ENCODE measurements at regions not wholly inside any gene's neighbourhood (a gene's known extent, or its start where the extent isn't known, plus 50 kb on each side); places are given as distances from the start of the nearest gene placed in this dataset.
"Not testable (repeated sequence)": the region's sequence is repeated elsewhere in the genome, so short reads cannot be mapped to it uniquely, and the experiment has no call there.

- peaks cover 33% of the 10 kb centered on the region for H3K27me3 Mint-ChIP-seq
- peaks cover 4% of the 10 kb centered on the region for H3K36me3 Mint-ChIP-seq (ENCODE audit: low read depth)
- ATAC-seq (no peak), DNase-seq (no peak)
- H3K27ac Mint-ChIP-seq = no peak overlapping the region
- H3K4me1 Mint-ChIP-seq = peaks cover 4% of the 10 kb centered on the region
- H3K9me3 ChIP-seq (ENCODE audit: control insufficient read depth, low read length, poor library complexity, severe bottlenecking) = no peaks in the 10 kb centered on the region
- no peak overlapping the region for H3K4me3 Mint-ChIP-seq
These were observed 140.9 kb downstream of the RNF144B start for GRCh38 chr6:18527836-18528743.

- ATAC-seq = no peak
These were observed 143.1 kb downstream of the RNF144B start for GRCh38 chr6:18530201-18530600.

GRCh38 chr6:18532139-18532538, 145.0 kb downstream of the RNF144B start:
- DNase-seq (no peak), ATAC-seq (no peak)
- no peaks in the 10 kb centered on the region for H3K9me3 ChIP-seq (ENCODE audit: control insufficient read depth, low read length, poor library complexity, severe bottlenecking)
- peaks cover 45% of the 10 kb centered on the region for H3K27me3 Mint-ChIP-seq
- H3K27ac Mint-ChIP-seq = no peak overlapping the region
- H3K36me3 Mint-ChIP-seq (ENCODE audit: low read depth) = peaks cover 2% of the 10 kb centered on the region
- peaks cover 4% of the 10 kb centered on the region for H3K4me1 Mint-ChIP-seq
- no peak overlapping the region for H3K4me3 Mint-ChIP-seq

More at GRCh38 chr6:18530201-18530600, 143.1 kb downstream of the RNF144B start:
- H3K27ac Mint-ChIP-seq = no peak overlapping the region
- H3K4me1 Mint-ChIP-seq = peaks cover 4% of the 10 kb centered on the region
- H3K9me3 ChIP-seq (ENCODE audit: control insufficient read depth, low read length, poor library complexity, severe bottlenecking) = no peaks in the 10 kb centered on the region
- no peak overlapping the region for H3K4me3 Mint-ChIP-seq
- no peak for DNase-seq
- H3K36me3 Mint-ChIP-seq (ENCODE audit: low read depth) = peaks cover 4% of the 10 kb centered on the region
- peaks cover 41% of the 10 kb centered on the region for H3K27me3 Mint-ChIP-seq

GRCh38 chr6:18533793-18534192, 146.6 kb downstream of the RNF144B start:
- ATAC-seq = no peak
- Mint-ChIP-seq H3K36me3 (ENCODE audit: low read depth) (peaks cover 2% of the 10 kb centered on the region), H3K4me3 (no peak overlapping the region), H3K4me1 (peaks cover 4% of the 10 kb centered on the region), H3K27ac (no peak overlapping the region), H3K27me3 (peaks cover 47% of the 10 kb centered on the region)
- no peaks in the 10 kb centered on the region for H3K9me3 ChIP-seq (ENCODE audit: control insufficient read depth, low read length, poor library complexity, severe bottlenecking)
- DNase-seq = no peak

- H3K36me3 Mint-ChIP-seq (ENCODE audit: low read depth) = no peaks in the 10 kb centered on the region
- no peak overlapping the region for H3K4me3 Mint-ChIP-seq
- DNase-seq (no peak), ATAC-seq (no peak)
- no peak overlapping the region for H3K27ac Mint-ChIP-seq
- H3K9me3 ChIP-seq (ENCODE audit: control insufficient read depth, low read length, poor library complexity, severe bottlenecking) = no peaks in the 10 kb centered on the region
- H3K4me1 Mint-ChIP-seq = peaks cover 7% of the 10 kb centered on the region
- H3K27me3 Mint-ChIP-seq = peaks cover 63% of the 10 kb centered on the region
These were observed 149.5 kb downstream of the RNF144B start for GRCh38 chr6:18536591-18537055.

- Mint-ChIP-seq H3K4me1 (peaks cover 3% of the 10 kb centered on the region), H3K27me3 (peaks cover 57% of the 10 kb centered on the region), H3K4me3 (no peak overlapping the region), H3K27ac (no peak overlapping the region), H3K36me3 (ENCODE audit: low read depth) (no peaks in the 10 kb centered on the region)
- H3K9me3 ChIP-seq (ENCODE audit: control insufficient read depth, low read length, poor library complexity, severe bottlenecking) = no peaks in the 10 kb centered on the region
- no peak for DNase-seq
- no peak for ATAC-seq
These were observed 151.2 kb downstream of the RNF144B start for GRCh38 chr6:18538315-18538714.

- H3K27me3 Mint-ChIP-seq = peaks cover 23% of the 10 kb centered on the region
- ATAC-seq (no peak), DNase-seq (no peak)
- H3K4me3 Mint-ChIP-seq = no peak overlapping the region
- H3K9me3 ChIP-seq (ENCODE audit: control insufficient read depth, low read length, poor library complexity, severe bottlenecking) = no peaks in the 10 kb centered on the region
- H3K27ac Mint-ChIP-seq = no peak overlapping the region
- no peaks in the 10 kb centered on the region for H3K36me3 Mint-ChIP-seq (ENCODE audit: low read depth)
- H3K4me1 Mint-ChIP-seq = peaks cover 3% of the 10 kb centered on the region
These were observed 155.9 kb downstream of the RNF144B start for GRCh38 chr6:18543051-18543450.

- not testable (repeated sequence) for H3K27me3 Mint-ChIP-seq; H3K9me3 ChIP-seq (ENCODE audit: control insufficient read depth, low read length, poor library complexity, severe bottlenecking); ATAC-seq; H3K36me3 Mint-ChIP-seq (ENCODE audit: low read depth); H3K27ac Mint-ChIP-seq; H3K4me3 Mint-ChIP-seq; DNase-seq; H3K4me1 Mint-ChIP-seq
These were observed 158.0 kb downstream of the RNF144B start for GRCh38 chr6:18545142-18545541.

GRCh38 chr6:18545726-18546125, 158.6 kb downstream of the RNF144B start:
- ATAC-seq = no peak
- Mint-ChIP-seq H3K4me1 (peaks cover 2% of the 10 kb centered on the region), H3K4me3 (no peak overlapping the region), H3K27ac (no peak overlapping the region), H3K36me3 (ENCODE audit: low read depth) (no peaks in the 10 kb centered on the region), H3K27me3 (peaks cover 10% of the 10 kb centered on the region)
- DNase-seq = no peak
- H3K9me3 ChIP-seq (ENCODE audit: control insufficient read depth, low read length, poor library complexity, severe bottlenecking) = no peaks in the 10 kb centered on the region

GRCh38 chr6:18550119-18550518, 163.0 kb downstream of the RNF144B start:
- no peak for DNase-seq
- no peaks in the 10 kb centered on the region for H3K36me3 Mint-ChIP-seq (ENCODE audit: low read depth)

GRCh38 chr6:18551228-18551627, 164.1 kb downstream of the RNF144B start:
- no peak for ATAC-seq
- no peaks in the 10 kb centered on the region for H3K4me1 Mint-ChIP-seq
- H3K9me3 ChIP-seq (ENCODE audit: control insufficient read depth, low read length, poor library complexity, severe bottlenecking) = no peaks in the 10 kb centered on the region
- H3K27ac Mint-ChIP-seq = no peak overlapping the region
- no peak for DNase-seq
- peaks cover 32% of the 10 kb centered on the region for H3K27me3 Mint-ChIP-seq
- peaks cover 1% of the 10 kb centered on the region for H3K36me3 Mint-ChIP-seq (ENCODE audit: low read depth)
- no peak overlapping the region for H3K4me3 Mint-ChIP-seq

More at GRCh38 chr6:18550119-18550518, 163.0 kb downstream of the RNF144B start:
- no peaks in the 10 kb centered on the region for H3K9me3 ChIP-seq (ENCODE audit: control insufficient read depth, low read length, poor library complexity, severe bottlenecking)
- no peak for ATAC-seq
- no peaks in the 10 kb centered on the region for H3K4me1 Mint-ChIP-seq
- H3K27me3 Mint-ChIP-seq = peaks cover 28% of the 10 kb centered on the region
- no peak overlapping the region for H3K27ac Mint-ChIP-seq
- H3K4me3 Mint-ChIP-seq = no peak overlapping the region

- Mint-ChIP-seq H3K36me3 (ENCODE audit: low read depth) (peaks cover 3% of the 10 kb centered on the region), H3K27me3 (peaks cover 49% of the 10 kb centered on the region), H3K4me1 (no peaks in the 10 kb centered on the region), H3K4me3 (no peak overlapping the region), H3K27ac (no peak overlapping the region)
- DNase-seq = no peak
- no peak for ATAC-seq
- no peaks in the 10 kb centered on the region for H3K9me3 ChIP-seq (ENCODE audit: control insufficient read depth, low read length, poor library complexity, severe bottlenecking)
These were observed 168.6 kb downstream of the RNF144B start for GRCh38 chr6:18555750-18556149.

GRCh38 chr6:18561037-18561750, 174.0 kb downstream of the RNF144B start:
- H3K36me3 Mint-ChIP-seq (ENCODE audit: low read depth) = peaks cover 2% of the 10 kb centered on the region
- ATAC-seq (no peak), DNase-seq (no peak)
- H3K27ac Mint-ChIP-seq = no peak overlapping the region
- H3K4me3 Mint-ChIP-seq = no peak overlapping the region
- no peaks in the 10 kb centered on the region for H3K9me3 ChIP-seq (ENCODE audit: control insufficient read depth, low read length, poor library complexity, severe bottlenecking)
- H3K27me3 Mint-ChIP-seq = peaks cover 34% of the 10 kb centered on the region
- H3K4me1 Mint-ChIP-seq = no peaks in the 10 kb centered on the region
